Muscle layer of duodenum (tissue), 2 donors: ENCODE measurements at regions not wholly inside any gene's neighbourhood (a gene's known extent, or its start where the extent isn't known, plus 50 kb on each side); places are given as distances from the start of the nearest gene placed in this dataset.

Experiments used
- H3K27ac ChIP-seq: one replicate; pipeline ENCODE4 v1.7.0; 2013; ENCODE audit warnings: mild to moderate bottlenecking, low read length
- H3K27me3 ChIP-seq: one replicate; pipeline ENCODE4 v1.7.0; 2013; ENCODE audit warnings: low read depth, mild to moderate bottlenecking, control low read depth, low read length
- H3K36me3 ChIP-seq, 2 donors: one replicate each; pipeline ENCODE4 v1.7.0; 2013; ENCODE audit warnings: low read length in 2 of 2, control low read depth in 1 of 2, mild to moderate bottlenecking in 1 of 2; ENCODE audit not compliant: insufficient read depth in 2 of 2, control insufficient read depth in 1 of 2
- H3K4me1 ChIP-seq, 2 donors: one replicate each; pipeline ENCODE4 v1.7.0; 2013; ENCODE audit warnings: low read length in 2 of 2, mild to moderate bottlenecking in 2 of 2, control low read depth in 1 of 2, moderate library complexity in 1 of 2; ENCODE audit not compliant: insufficient read depth in 2 of 2, control insufficient read depth in 1 of 2
- H3K4me3 ChIP-seq, 2 donors: one replicate each; pipeline ENCODE4 v1.7.0; 2013; ENCODE audit warnings: low read length in 2 of 2, low read depth in 1 of 2, mild to moderate bottlenecking in 1 of 2
- H3K9me3 ChIP-seq, 2 donors: one replicate each; pipeline ENCODE4 v1.7.0; 2013; ENCODE audit warnings: low read length in 2 of 2, control low read depth in 1 of 2, mild to moderate bottlenecking in 1 of 2; ENCODE audit not compliant: control insufficient read depth in 1 of 2
- donor health status: healthy.

- Histone ChIP-seq H3K27me3 (no peaks in the 10 kb centered on the region), H3K9me3 (no peaks in the 10 kb centered on the region), H3K4me3 (no peak overlapping the region), H3K36me3 (no peaks in the 10 kb centered on the region), H3K27ac (no peak overlapping the region), H3K4me1 (no peaks in the 10 kb centered on the region)
These were observed 73.7 kb upstream of the RAB4A start for GRCh38 chr1:229197265-229197585.

GRCh38 chr1:229199261-229200243 lies 71.4 kb upstream of the RAB4A start:
- no peaks in the 10 kb centered on the region for H3K4me1 ChIP-seq
- peak overlapping the region in 1 of 2 donors; percentile 2 for H3K4me3 ChIP-seq
- H3K27me3 ChIP-seq: no peaks in the 10 kb centered on the region
- H3K9me3 ChIP-seq: no peaks in the 10 kb centered on the region
- H3K36me3 ChIP-seq: no peaks in the 10 kb centered on the region
- H3K27ac ChIP-seq: peak overlapping the region; percentile 28

GRCh38 chr1:229203030-229203751 lies 67.7 kb upstream of the RAB4A start:
- Histone ChIP-seq H3K9me3 (no peaks in the 10 kb centered on the region), H3K4me3 (no peak overlapping the region), H3K27ac (no peak overlapping the region), H3K27me3 (no peaks in the 10 kb centered on the region), H3K36me3 (no peaks in the 10 kb centered on the region), H3K4me1 (peaks cover 0 to 14% of the 10 kb centered on the region in 2 donors)

GRCh38 chr1:229203991-229204632 lies 66.8 kb upstream of the RAB4A start:
- no peaks in the 10 kb centered on the region for H3K36me3 ChIP-seq
- no peak overlapping the region for H3K27ac ChIP-seq
- H3K4me3 ChIP-seq: no peak overlapping the region
- H3K4me1 ChIP-seq: peaks cover 0 to 14% of the 10 kb centered on the region in 2 donors
- H3K27me3 ChIP-seq: no peaks in the 10 kb centered on the region
- peaks cover 0 to 3% of the 10 kb centered on the region in 2 donors for H3K9me3 ChIP-seq

GRCh38 chr1:229204921-229205777 lies 65.8 kb upstream of the RAB4A start:
- Histone ChIP-seq H3K27ac (no peak overlapping the region), H3K27me3 (no peaks in the 10 kb centered on the region), H3K9me3 (peaks cover 0 to 3% of the 10 kb centered on the region in 2 donors), H3K36me3 (no peaks in the 10 kb centered on the region), H3K4me3 (no peak overlapping the region), H3K4me1 (peaks cover 0 to 14% of the 10 kb centered on the region in 2 donors)

GRCh38 chr1:229205854-229206253 lies 65.1 kb upstream of the RAB4A start:
- H3K4me1 ChIP-seq: peaks cover 0 to 14% of the 10 kb centered on the region in 2 donors
- peaks cover 0 to 3% of the 10 kb centered on the region in 2 donors for H3K9me3 ChIP-seq
- no peaks in the 10 kb centered on the region for H3K36me3 ChIP-seq
- H3K4me3 ChIP-seq: no peak overlapping the region
- H3K27ac ChIP-seq: no peak overlapping the region
- no peaks in the 10 kb centered on the region for H3K27me3 ChIP-seq

GRCh38 chr1:229207916-229208315 lies 63.0 kb upstream of the RAB4A start:
- Histone ChIP-seq H3K9me3 (peaks cover 0 to 3% of the 10 kb centered on the region in 2 donors), H3K27ac (no peak overlapping the region), H3K36me3 (no peaks in the 10 kb centered on the region), H3K27me3 (no peaks in the 10 kb centered on the region), H3K4me1 (peaks cover 0 to 14% of the 10 kb centered on the region in 2 donors), H3K4me3 (no peak overlapping the region)

GRCh38 chr1:229208481-229208880 lies 62.4 kb upstream of the RAB4A start:
- H3K4me1 ChIP-seq: peaks cover 0 to 14% of the 10 kb centered on the region in 2 donors
- H3K27ac ChIP-seq: no peak overlapping the region

GRCh38 chr1:229209386-229209785 lies 61.5 kb upstream of the RAB4A start:
- Histone ChIP-seq H3K9me3 (peaks cover 0 to 3% of the 10 kb centered on the region in 2 donors), H3K4me1 (peaks cover 0 to 14% of the 10 kb centered on the region in 2 donors), H3K27ac (no peak overlapping the region), H3K4me3 (no peak overlapping the region), H3K36me3 (no peaks in the 10 kb centered on the region), H3K27me3 (no peaks in the 10 kb centered on the region)

More at GRCh38 chr1:229208481-229208880, 62.4 kb upstream of the RAB4A start:
- H3K36me3 ChIP-seq: no peaks in the 10 kb centered on the region
- H3K9me3 ChIP-seq: peaks cover 0 to 3% of the 10 kb centered on the region in 2 donors
- H3K4me3 ChIP-seq: no peak overlapping the region
- H3K27me3 ChIP-seq: no peaks in the 10 kb centered on the region

GRCh38 chr1:229209816-229210215 lies 61.1 kb upstream of the RAB4A start:
- H3K36me3 ChIP-seq: no peaks in the 10 kb centered on the region
- H3K27ac ChIP-seq: no peak overlapping the region
- no peak overlapping the region for H3K4me3 ChIP-seq
- no peaks in the 10 kb centered on the region for H3K27me3 ChIP-seq
- H3K4me1 ChIP-seq: peaks cover 0 to 13% of the 10 kb centered on the region in 2 donors
- peaks cover 0 to 3% of the 10 kb centered on the region in 2 donors for H3K9me3 ChIP-seq
